PC-9 (cell line): ENCODE measurements at regions not wholly inside any gene's neighbourhood (a gene's known extent, or its start where the extent isn't known, plus 50 kb on each side); places are given as distances from the start of the nearest gene placed in this dataset.

ENCODE experiments used
- EZH2 ChIP-seq: fragments of 200-600 bp; sonication (generic); IDR thresholded peaks from 2 replicates; pipeline ENCODE4 v1.8.0; 2017; ENCODE audit warnings: antibody characterized with exemption, low read depth
- TF ChIP-seq, protein P1 (sequence below): fragments of 200-600 bp; sonication (generic); conservative IDR thresholded peaks from 2 replicates; pipeline ENCODE4 v1.6.1; 2017; ENCODE audit warnings: mixed run types, antibody characterized with exemption, mild to moderate bottlenecking, moderate library complexity

DNA sequence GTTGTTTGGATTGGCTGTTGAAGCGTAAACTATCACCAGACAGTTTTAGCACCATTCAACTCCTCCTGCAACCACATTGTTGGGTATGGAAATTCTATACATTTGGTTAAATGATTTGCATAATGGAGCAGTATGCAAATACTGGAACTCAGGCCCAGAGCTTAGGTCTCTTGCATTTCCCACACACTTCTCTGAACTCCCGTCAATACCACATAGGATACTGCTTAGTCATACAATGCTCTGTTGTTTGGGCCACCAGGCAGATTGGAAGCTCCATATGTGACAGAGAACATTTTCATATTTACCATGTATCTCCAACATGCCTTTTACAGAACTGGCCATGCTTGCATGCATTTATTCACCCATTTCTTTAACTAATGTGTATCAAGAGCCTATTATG, 78.0 kb downstream of the IFNG start:
- TF ChIP-seq, protein P1, sequence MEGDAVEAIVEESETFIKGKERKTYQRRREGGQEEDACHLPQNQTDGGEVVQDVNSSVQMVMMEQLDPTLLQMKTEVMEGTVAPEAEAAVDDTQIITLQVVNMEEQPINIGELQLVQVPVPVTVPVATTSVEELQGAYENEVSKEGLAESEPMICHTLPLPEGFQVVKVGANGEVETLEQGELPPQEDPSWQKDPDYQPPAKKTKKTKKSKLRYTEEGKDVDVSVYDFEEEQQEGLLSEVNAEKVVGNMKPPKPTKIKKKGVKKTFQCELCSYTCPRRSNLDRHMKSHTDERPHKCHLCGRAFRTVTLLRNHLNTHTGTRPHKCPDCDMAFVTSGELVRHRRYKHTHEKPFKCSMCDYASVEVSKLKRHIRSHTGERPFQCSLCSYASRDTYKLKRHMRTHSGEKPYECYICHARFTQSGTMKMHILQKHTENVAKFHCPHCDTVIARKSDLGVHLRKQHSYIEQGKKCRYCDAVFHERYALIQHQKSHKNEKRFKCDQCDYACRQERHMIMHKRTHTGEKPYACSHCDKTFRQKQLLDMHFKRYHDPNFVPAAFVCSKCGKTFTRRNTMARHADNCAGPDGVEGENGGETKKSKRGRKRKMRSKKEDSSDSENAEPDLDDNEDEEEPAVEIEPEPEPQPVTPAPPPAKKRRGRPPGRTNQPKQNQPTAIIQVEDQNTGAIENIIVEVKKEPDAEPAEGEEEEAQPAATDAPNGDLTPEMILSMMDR, result no peak
- no peak for TF ChIP-seq EZH2
